ENCODE measurements at regions not wholly inside any gene's neighbourhood (a gene's known extent, or its start where the extent isn't known, plus 50 kb on each side); places are given as distances from the start of the nearest gene placed in this dataset.

DNA sequence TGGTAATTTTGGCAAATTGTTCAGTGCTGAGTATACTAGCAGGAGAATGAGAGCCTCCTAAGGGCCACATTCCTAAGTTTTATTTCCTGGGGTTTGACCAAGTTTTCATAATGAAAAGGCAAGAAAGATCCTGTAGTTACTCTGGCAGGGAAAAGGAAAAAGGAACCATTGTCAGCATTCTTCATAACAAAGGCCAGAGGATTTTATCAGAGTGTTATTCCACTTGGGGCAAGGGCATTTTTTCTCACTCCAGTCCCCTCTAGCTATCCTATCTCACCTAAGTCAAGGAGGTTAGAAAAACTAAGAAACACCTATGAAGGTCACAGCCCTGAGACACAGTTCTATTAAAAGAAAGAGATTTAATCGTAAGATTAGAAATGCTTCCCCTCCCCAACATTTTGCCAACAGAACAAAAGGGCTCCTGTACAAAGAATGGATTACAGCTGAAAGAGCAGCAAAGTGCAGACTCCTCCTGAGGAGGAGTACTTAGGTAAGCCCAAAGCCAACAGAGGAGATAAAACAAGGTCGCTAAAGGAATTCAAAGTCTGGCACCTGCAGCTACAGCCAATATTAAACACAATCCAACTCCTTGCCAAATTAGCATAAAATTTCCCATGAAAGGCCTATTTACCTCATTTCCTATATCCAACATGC is 162.4 kb downstream of the GALC start:
- Mint-ChIP-seq H3K4me1 (no peaks in the 10 kb centered on the region), H3K27ac (no peak overlapping the region), H3K9me3 (peaks cover 0 to 3% of the 10 kb centered on the region in 2 donors), H3K36me3 (no peaks in the 10 kb centered on the region), H3K4me3 (no peak overlapping the region), H3K27me3 (ENCODE audit: low read depth in 2 of 2) (peaks cover 17 to 34% of the 10 kb centered on the region in 2 donors)
- DNase-seq: no peak
- WGBS (ENCODE audit: insufficient coverage): 78% methylated on average over 2 of the region's 2 CpGs
- TF ChIP-seq, protein P1, sequence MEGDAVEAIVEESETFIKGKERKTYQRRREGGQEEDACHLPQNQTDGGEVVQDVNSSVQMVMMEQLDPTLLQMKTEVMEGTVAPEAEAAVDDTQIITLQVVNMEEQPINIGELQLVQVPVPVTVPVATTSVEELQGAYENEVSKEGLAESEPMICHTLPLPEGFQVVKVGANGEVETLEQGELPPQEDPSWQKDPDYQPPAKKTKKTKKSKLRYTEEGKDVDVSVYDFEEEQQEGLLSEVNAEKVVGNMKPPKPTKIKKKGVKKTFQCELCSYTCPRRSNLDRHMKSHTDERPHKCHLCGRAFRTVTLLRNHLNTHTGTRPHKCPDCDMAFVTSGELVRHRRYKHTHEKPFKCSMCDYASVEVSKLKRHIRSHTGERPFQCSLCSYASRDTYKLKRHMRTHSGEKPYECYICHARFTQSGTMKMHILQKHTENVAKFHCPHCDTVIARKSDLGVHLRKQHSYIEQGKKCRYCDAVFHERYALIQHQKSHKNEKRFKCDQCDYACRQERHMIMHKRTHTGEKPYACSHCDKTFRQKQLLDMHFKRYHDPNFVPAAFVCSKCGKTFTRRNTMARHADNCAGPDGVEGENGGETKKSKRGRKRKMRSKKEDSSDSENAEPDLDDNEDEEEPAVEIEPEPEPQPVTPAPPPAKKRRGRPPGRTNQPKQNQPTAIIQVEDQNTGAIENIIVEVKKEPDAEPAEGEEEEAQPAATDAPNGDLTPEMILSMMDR (IDR thresholded peaks at IDR 0.05): no peak
- no peak for ATAC-seq
- H3K27ac ChIP-seq (ENCODE audit: low read length): no peak overlapping the region
- intact Hi-C loops (cut with micrococcal nuclease): no loop called here
- H3K4me1 ChIP-seq (ENCODE audit: control insufficient read depth, insufficient read depth, low read length): no peaks in the 10 kb centered on the region
- H3K36me3 ChIP-seq (ENCODE audit: control insufficient read depth, insufficient read depth, low read length): no peaks in the 10 kb centered on the region
- H3K9me3 ChIP-seq (ENCODE audit: control insufficient read depth, insufficient read depth, low read length): no peaks in the 10 kb centered on the region
- H3K27me3 ChIP-seq (ENCODE audit: control insufficient read depth, insufficient read depth, low read length): no peaks in the 10 kb centered on the region
- H3K4me3 ChIP-seq (ENCODE audit: low read length): no peak overlapping the region

DNA sequence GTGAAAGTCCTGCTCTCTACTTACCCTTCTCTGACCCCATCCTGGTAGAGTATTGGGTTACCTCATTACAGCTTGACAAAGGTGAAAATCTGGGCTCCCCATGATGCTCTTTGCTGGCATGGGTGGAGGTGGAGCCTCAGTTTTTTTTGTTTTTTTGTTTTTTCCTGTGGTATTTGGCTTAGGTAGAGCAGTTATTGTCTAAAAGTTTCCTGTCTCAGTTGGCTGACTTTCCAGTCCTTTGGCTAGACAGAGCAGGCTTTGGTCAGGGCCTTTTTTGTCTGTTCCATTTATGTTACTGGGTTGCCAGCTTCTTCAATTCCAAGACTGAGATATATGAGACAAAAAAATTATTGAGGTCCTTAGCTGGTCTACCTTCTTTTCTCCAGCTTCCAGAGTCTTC is 163.4 kb downstream of the GALC start:
- no peaks in the 10 kb centered on the region for H3K36me3 ChIP-seq (ENCODE audit: control insufficient read depth, insufficient read depth, low read length)
- Mint-ChIP-seq H3K9me3 (peaks cover 0 to 3% of the 10 kb centered on the region in 2 donors), H3K4me1 (no peaks in the 10 kb centered on the region), H3K4me3 (no peak overlapping the region), H3K27me3 (ENCODE audit: low read depth in 2 of 2) (peaks cover 17 to 34% of the 10 kb centered on the region in 2 donors), H3K36me3 (no peaks in the 10 kb centered on the region), H3K27ac (no peak overlapping the region)
- no peak overlapping the region for H3K27ac ChIP-seq (ENCODE audit: low read length)
- DNase-seq: no peak
- ATAC-seq: no peak
- H3K27me3 ChIP-seq (ENCODE audit: control insufficient read depth, insufficient read depth, low read length): no peaks in the 10 kb centered on the region
- intact Hi-C loops (cut with micrococcal nuclease): no loop called here
- TF ChIP-seq, protein P1 (IDR thresholded peaks at IDR 0.05): no peak
- no peaks in the 10 kb centered on the region for H3K9me3 ChIP-seq (ENCODE audit: control insufficient read depth, insufficient read depth, low read length)
- H3K4me1 ChIP-seq (ENCODE audit: control insufficient read depth, insufficient read depth, low read length): no peaks in the 10 kb centered on the region
- H3K4me3 ChIP-seq (ENCODE audit: low read length): no peak overlapping the region

DNA sequence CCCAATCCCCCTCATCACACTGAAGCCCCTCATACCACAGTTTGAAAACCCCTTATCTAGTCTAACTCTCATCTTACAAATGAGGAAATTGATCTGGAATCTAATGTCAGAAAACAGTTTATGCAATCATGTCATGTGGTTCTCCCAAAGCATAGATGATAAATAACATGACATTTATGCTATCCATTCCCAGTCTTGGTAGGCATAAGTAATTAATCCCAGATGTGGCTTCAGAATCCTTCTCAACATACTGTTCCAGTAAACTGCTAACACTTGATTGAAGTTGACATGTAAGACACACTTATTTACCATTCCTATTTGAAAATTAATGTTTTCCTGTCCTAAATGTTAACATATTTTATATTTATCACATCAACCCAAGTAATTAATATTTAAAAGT is 168.7 kb downstream of the GALC start:
- TF ChIP-seq, protein P1 (IDR thresholded peaks at IDR 0.05): no peak
- no peaks in the 10 kb centered on the region for H3K9me3 ChIP-seq (ENCODE audit: control insufficient read depth, insufficient read depth, low read length)
- no peak overlapping the region for H3K4me3 Mint-ChIP-seq
- H3K36me3 ChIP-seq (ENCODE audit: control insufficient read depth, insufficient read depth, low read length): no peaks in the 10 kb centered on the region
- H3K27ac ChIP-seq (ENCODE audit: low read length): no peak overlapping the region
- H3K4me1 Mint-ChIP-seq: no peaks in the 10 kb centered on the region
- no peaks in the 10 kb centered on the region for H3K4me1 ChIP-seq (ENCODE audit: control insufficient read depth, insufficient read depth, low read length)
- peaks cover 4 to 13% of the 10 kb centered on the region in 2 donors for H3K27me3 Mint-ChIP-seq (ENCODE audit: low read depth in 2 of 2)
- H3K9me3 Mint-ChIP-seq: no peaks in the 10 kb centered on the region
- H3K27me3 ChIP-seq (ENCODE audit: control insufficient read depth, insufficient read depth, low read length): no peaks in the 10 kb centered on the region
- intact Hi-C loops (cut with micrococcal nuclease): no loop called here
- no peak overlapping the region for H3K4me3 ChIP-seq (ENCODE audit: low read length)
- H3K27ac Mint-ChIP-seq: no peak overlapping the region
- no peaks in the 10 kb centered on the region for H3K36me3 Mint-ChIP-seq
- DNase-seq: no peak
- no peak for ATAC-seq

DNA sequence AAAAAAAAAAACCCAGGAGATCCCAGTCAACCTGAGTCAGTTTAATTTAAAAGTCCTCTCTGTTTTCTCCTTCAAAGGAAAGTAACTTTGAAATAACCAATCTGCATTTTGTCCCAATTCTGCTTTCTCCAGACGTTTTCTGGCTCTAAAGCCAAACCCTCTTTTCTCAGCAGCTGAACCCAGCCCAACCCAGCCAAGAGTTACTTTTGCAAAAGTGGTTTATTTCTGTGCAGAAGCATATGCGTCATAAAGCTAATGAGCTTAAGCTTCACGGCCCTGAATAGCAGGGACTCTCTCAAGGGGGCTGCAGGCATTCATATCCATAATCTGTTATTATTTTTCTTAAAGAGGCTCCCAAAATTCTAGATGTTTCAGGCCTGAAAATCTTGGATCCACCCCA is 176.6 kb downstream of the GALC start:
- Histone ChIP-seq H3K36me3 (ENCODE audit: control insufficient read depth, insufficient read depth, low read length) (no peaks in the 10 kb centered on the region), H3K4me3 (ENCODE audit: low read length) (no peak overlapping the region), H3K9me3 (ENCODE audit: control insufficient read depth, insufficient read depth, low read length) (no peaks in the 10 kb centered on the region), H3K27me3 (ENCODE audit: control insufficient read depth, insufficient read depth, low read length) (no peaks in the 10 kb centered on the region), H3K4me1 (ENCODE audit: control insufficient read depth, insufficient read depth, low read length) (no peaks in the 10 kb centered on the region), H3K27ac (ENCODE audit: low read length) (no peak overlapping the region)
- Mint-ChIP-seq H3K27ac (no peak overlapping the region), H3K36me3 (no peaks in the 10 kb centered on the region), H3K4me3 (no peak overlapping the region), H3K27me3 (ENCODE audit: low read depth in 2 of 2) (peaks cover 0 to 10% of the 10 kb centered on the region in 2 donors), H3K9me3 (peaks cover 5 to 8% of the 10 kb centered on the region in 2 donors), H3K4me1 (peaks cover 7 to 9% of the 10 kb centered on the region in 2 donors)
- ATAC-seq: no peak
- intact Hi-C loops (cut with micrococcal nuclease): no loop called here
- WGBS (ENCODE audit: insufficient coverage): 65% methylated on average over 3 of the region's 3 CpGs
- DNase-seq: no peak
- TF ChIP-seq, protein P1 (IDR thresholded peaks at IDR 0.05): no peak
